GM21619 (cell line): ENCODE measurements at regions not wholly inside any gene's neighbourhood (a gene's known extent, or its start where the extent isn't known, plus 50 kb on each side); places are given as distances from the start of the nearest gene placed in this dataset.

ENCODE experiments used
- ATAC-seq: cut with Tn5 transposase; IDR thresholded peaks from one replicate; pipeline ENCODE4 v1.9.1; 2021; ENCODE audit not compliant: unreplicated experiment

GRCh38 chr3:27591312-27592210 lies 107.4 kb upstream of the SLC4A7 start:
- ATAC-seq: peak; percentile 40

GRCh38 chr3:27590437-27591298 lies 106.5 kb upstream of the SLC4A7 start:
- ATAC-seq: no peak

- no peak for ATAC-seq
These were observed 105.6 kb upstream of the SLC4A7 start for GRCh38 chr3:27589795-27590194.

GRCh38 chr3:27585429-27585828 lies 101.2 kb upstream of the SLC4A7 start:
- ATAC-seq: no peak

GRCh38 chr3:27584874-27585273 lies 100.7 kb upstream of the SLC4A7 start:
- ATAC-seq: no peak

GRCh38 chr3:27581852-27582251 lies 97.7 kb upstream of the SLC4A7 start:
- ATAC-seq: no peak

GRCh38 chr3:27578032-27578431 lies 93.8 kb upstream of the SLC4A7 start:
- no peak for ATAC-seq

- no peak for ATAC-seq
These were observed 93.3 kb upstream of the SLC4A7 start for GRCh38 chr3:27577504-27577903.

GRCh38 chr3:27576171-27576570 lies 92.0 kb upstream of the SLC4A7 start:
- no peak for ATAC-seq

- no peak for ATAC-seq
These were observed 91.3 kb upstream of the SLC4A7 start for GRCh38 chr3:27575499-27575898.

GRCh38 chr3:27574438-27574795 lies 90.2 kb upstream of the SLC4A7 start:
- ATAC-seq: no peak

- ATAC-seq: no peak
These were observed 89.7 kb upstream of the SLC4A7 start for GRCh38 chr3:27573780-27574437.

- no peak for ATAC-seq
These were observed 89.0 kb upstream of the SLC4A7 start for GRCh38 chr3:27573138-27573537.

- ATAC-seq: no peak
These were observed 87.2 kb upstream of the SLC4A7 start for GRCh38 chr3:27571345-27571744.

GRCh38 chr3:27570421-27571106 lies 86.4 kb upstream of the SLC4A7 start:
- no peak for ATAC-seq

- ATAC-seq: no peak
These were observed 84.2 kb upstream of the SLC4A7 start for GRCh38 chr3:27568393-27568792.

GRCh38 chr3:27567251-27567650 lies 83.1 kb upstream of the SLC4A7 start:
- ATAC-seq: no peak

- ATAC-seq: no peak
These were observed 81.1 kb upstream of the SLC4A7 start for GRCh38 chr3:27565201-27565852.

- no peak for ATAC-seq
These were observed 77.4 kb upstream of the SLC4A7 start for GRCh38 chr3:27561576-27561975.

GRCh38 chr3:27560484-27561056 lies 76.4 kb upstream of the SLC4A7 start:
- no peak for ATAC-seq
